HCT116 (cell line): ENCODE measurements at regions not wholly inside any gene's neighbourhood (a gene's known extent, or its start where the extent isn't known, plus 50 kb on each side); places are given as distances from the start of the nearest gene placed in this dataset.

Source experiments
- ATAC-seq: fragments of 200-7000 bp; cut with Tn5 transposase; 2 replicates; pipeline ENCODE4 v1.9.1; 2020; ENCODE audit warnings: mild to moderate bottlenecking, moderate library complexity
- BruUV-seq: library from RNA; stranded (reverse); fragments of 400-500 nt; replicated peaks from 2 replicates; lab custom pipeline; 2021; lab: Mats Ljungman, UMichigan
- CTCF ChIA-PET: fragments of 300-600 bp; sonication (Branson Sonifier 250); formaldehyde crosslinking; loops from one replicate; lab custom pipeline; 2021; ENCODE audit warnings: antibody characterized with exemption; lab: Charles Lee
- POLR2A ChIA-PET: fragments of 300-600, 350-600 bp; sonication (Branson Sonifier 250); formaldehyde crosslinking; loops from one replicate; lab custom pipeline; 2021; ENCODE audit warnings: antibody characterized with exemption; lab: Charles Lee
- RAD21 ChIA-PET, 2 experiments: fragments of 300-600 bp; sonication (Branson Sonifier 250); formaldehyde crosslinking; loops; one replicate each; lab custom pipeline; 2023; ENCODE audit warnings: low total read pairs in 2 of 2; ENCODE audit not compliant: uncharacterized antibody in 2 of 2, unreplicated experiment in 2 of 2, low non-redundant PET in 1 of 2; lab: Charles Lee
- DNase-seq: peaks from one replicate; pipeline ENCODE4 v3.0.0-alpha.2; 2010; ENCODE audit warnings: low read depth, low spot score
- H2AFZ ChIP-seq: fragments of 200-600 bp; shearing (Covaris generic), sonication (generic); 2 replicates; pipeline ENCODE4 v1.6.1; 2017; ENCODE audit warnings: low read depth, mixed run types, mixed read lengths, antibody characterized with exemption, low read length; ENCODE audit not compliant: poor library complexity, severe bottlenecking
- H3K27ac ChIP-seq: 2 replicates; pipeline ENCODE4 v1.5.1; 2012; ENCODE audit warnings: low read depth, low read length
- H3K27me3 ChIP-seq: fragments of 200-600 bp; sonication (generic); 2 replicates; pipeline ENCODE4 v1.6.1; 2016; ENCODE audit warnings: mixed run types, low read length, mixed read lengths; ENCODE audit not compliant: insufficient read depth
- H3K36me3 ChIP-seq, 2 experiments: fragments of 200-500 bp in 1 of 2; fragments of 200-600 bp in 1 of 2; sonication (Bioruptor generic) in 1 of 2; sonication (generic) in 1 of 2; 2 replicates each; pipeline versions ENCODE4 v1.5.1 to v1.6.1; 2014 to 2016; ENCODE audit warnings: low read length in 2 of 2, inconsistent platforms in 1 of 2, mixed read lengths in 1 of 2, mixed run types in 1 of 2; ENCODE audit not compliant: insufficient read depth in 2 of 2, control insufficient read depth in 1 of 2
- H3K4me1 ChIP-seq, 2 experiments: fragments of 200-600 bp in 1 of 2; sonication (generic) in 1 of 2; 2 replicates each; pipeline versions ENCODE4 v1.5.1 to v1.6.1; 2012 to 2017; ENCODE audit warnings: low read length in 2 of 2, inconsistent platforms in 1 of 2, mild to moderate bottlenecking in 1 of 2, mixed read lengths in 1 of 2, mixed run types in 1 of 2, moderate library complexity in 1 of 2; ENCODE audit not compliant: insufficient read depth in 2 of 2, control insufficient read depth in 1 of 2
- H3K4me2 ChIP-seq: fragments of 200-600 bp; sonication (generic); 2 replicates; pipeline ENCODE4 v1.6.1; 2017; ENCODE audit warnings: mixed run types, low read length, mixed read lengths
- H3K4me3 ChIP-seq, 2 experiments: fragments of 200-600 bp in 1 of 2; sonication (generic) in 1 of 2; replicated peaks in 1 of 2; 2 replicates each; pipeline ENCODE4 v1.5.1; 2011 to 2016; ENCODE audit warnings: low read length in 2 of 2, control low read depth in 1 of 2, low read depth in 1 of 2, mild to moderate bottlenecking in 1 of 2, mixed read lengths in 1 of 2, mixed run types in 1 of 2
- H3K79me2 ChIP-seq: fragments of 200-600 bp; sonication (generic); 2 replicates; pipeline ENCODE4 v1.6.1; 2017; ENCODE audit warnings: mild to moderate bottlenecking, mixed run types, low read length, moderate library complexity, mixed read lengths; ENCODE audit not compliant: insufficient read depth
- H3K9ac ChIP-seq: fragments of 200-600 bp; sonication (generic); 2 replicates; pipeline ENCODE4 v1.6.1; 2016; ENCODE audit warnings: low read length, mixed read lengths
- H3K9me2 ChIP-seq: fragments of 200-600 bp; sonication (generic), shearing (Covaris generic); 2 replicates; pipeline ENCODE4 v1.6.1; 2017; ENCODE audit warnings: mixed run types, mild to moderate bottlenecking, moderate library complexity; ENCODE audit not compliant: insufficient read depth
- H3K9me3 ChIP-seq, 2 experiments: fragments of 200-500 bp in 1 of 2; fragments of 200-600 bp in 1 of 2; sonication (Bioruptor generic) in 1 of 2; sonication (generic) in 1 of 2; 2 replicates each; pipeline ENCODE4 v1.6.1; 2014 to 2017; ENCODE audit warnings: low read length in 2 of 2, mixed read lengths in 2 of 2, inconsistent platforms in 1 of 2, low read depth in 1 of 2, mild to moderate bottlenecking in 1 of 2, mixed run types in 1 of 2, moderate library complexity in 1 of 2; ENCODE audit not compliant: control insufficient read depth in 1 of 2, insufficient read depth in 1 of 2
- H4K20me1 ChIP-seq: fragments of 200-600 bp; sonication (generic), shearing (Covaris generic); 2 replicates; pipeline ENCODE4 v1.6.1; 2017; ENCODE audit warnings: mixed run types, mild to moderate bottlenecking, moderate library complexity; ENCODE audit not compliant: insufficient read depth
- EGR1 ChIP-seq: IDR thresholded peaks from 2 replicates; pipeline ENCODE4 v1.6.1; 2012; ENCODE audit warnings: low read depth
- EZH2 ChIP-seq: fragments of 200-600 bp; sonication (generic); IDR thresholded peaks from 2 replicates; pipeline ENCODE4 v1.6.1; 2017; ENCODE audit warnings: antibody characterized with exemption, mixed run types
- FOSL1 ChIP-seq: IDR thresholded peaks from 2 replicates; pipeline ENCODE4 v1.6.1; 2012; ENCODE audit warnings: low read depth
- JUND ChIP-seq: IDR thresholded peaks from 2 replicates; pipeline ENCODE4 v1.6.1; 2012
- POLR2AphosphoS5 ChIP-seq: IDR thresholded peaks from 2 replicates; pipeline ENCODE4 v1.6.1; 2011; ENCODE audit warnings: mild to moderate bottlenecking, low read depth, low read length, moderate library complexity
- RAD21 ChIP-seq: IDR thresholded peaks from 2 replicates; pipeline ENCODE4 v1.6.1; 2012; ENCODE audit warnings: low read depth, mild to moderate bottlenecking
- SP1 ChIP-seq: IDR thresholded peaks from 2 replicates; pipeline ENCODE4 v1.6.1; 2012; ENCODE audit warnings: low read depth
- TCF7L2 ChIP-seq: IDR thresholded peaks from 2 replicates; pipeline ENCODE4 v1.7.0; 2011; ENCODE audit warnings: borderline replicate concordance, inconsistent platforms; ENCODE audit not compliant: insufficient read depth, insufficient read length; ENCODE audit errors: extremely low read depth
- intact Hi-C: fragments of 100-400 bp; cut with micrococcal nuclease; formaldehyde crosslinking; loops from 2 replicates; pipeline ENCODE4 v1.10.0; 2022
- TF ChIP-seq, protein P1 (sequence below), 3 experiments: fragments of 200-600 bp in 1 of 3; sonication (generic) in 1 of 3; IDR thresholded peaks in 2 of 3; conservative IDR thresholded peaks in 1 of 3; 2 replicates each; pipeline ENCODE4 v1.5.1; 2012 to 2017; ENCODE audit warnings: low read depth in 2 of 3, low read length in 2 of 3, antibody characterized with exemption in 1 of 3, borderline replicate concordance in 1 of 3, control low read depth in 1 of 3, mild to moderate bottlenecking in 1 of 3, mixed read lengths in 1 of 3, mixed run types in 1 of 3, moderate library complexity in 1 of 3; ENCODE audit not compliant: insufficient read depth in 1 of 3
- TF ChIP-seq, protein P2 (sequence below): IDR thresholded peaks from 2 replicates; pipeline ENCODE4 v1.6.1; 2012

DNA sequence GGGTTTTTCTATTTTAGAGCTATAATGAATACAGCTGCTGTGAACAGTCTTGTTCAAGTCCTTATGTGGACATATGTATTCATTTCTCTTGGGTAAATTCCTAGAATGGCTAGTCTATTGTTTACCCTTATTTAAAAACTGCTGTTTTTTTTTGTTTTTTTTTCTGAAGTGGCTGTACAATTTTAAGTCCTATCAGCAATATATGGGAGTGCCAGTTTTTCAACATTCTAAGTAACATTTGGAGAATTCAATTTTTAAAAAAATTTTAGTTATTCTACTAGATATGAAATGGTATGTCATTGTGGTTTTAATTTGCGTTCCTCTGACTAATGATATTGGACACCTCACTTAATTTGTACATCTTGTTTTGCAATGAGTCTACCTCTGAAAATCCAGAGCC is 349.7 kb downstream of the SATB2 start (continued):
- TF ChIP-seq, protein P1, sequence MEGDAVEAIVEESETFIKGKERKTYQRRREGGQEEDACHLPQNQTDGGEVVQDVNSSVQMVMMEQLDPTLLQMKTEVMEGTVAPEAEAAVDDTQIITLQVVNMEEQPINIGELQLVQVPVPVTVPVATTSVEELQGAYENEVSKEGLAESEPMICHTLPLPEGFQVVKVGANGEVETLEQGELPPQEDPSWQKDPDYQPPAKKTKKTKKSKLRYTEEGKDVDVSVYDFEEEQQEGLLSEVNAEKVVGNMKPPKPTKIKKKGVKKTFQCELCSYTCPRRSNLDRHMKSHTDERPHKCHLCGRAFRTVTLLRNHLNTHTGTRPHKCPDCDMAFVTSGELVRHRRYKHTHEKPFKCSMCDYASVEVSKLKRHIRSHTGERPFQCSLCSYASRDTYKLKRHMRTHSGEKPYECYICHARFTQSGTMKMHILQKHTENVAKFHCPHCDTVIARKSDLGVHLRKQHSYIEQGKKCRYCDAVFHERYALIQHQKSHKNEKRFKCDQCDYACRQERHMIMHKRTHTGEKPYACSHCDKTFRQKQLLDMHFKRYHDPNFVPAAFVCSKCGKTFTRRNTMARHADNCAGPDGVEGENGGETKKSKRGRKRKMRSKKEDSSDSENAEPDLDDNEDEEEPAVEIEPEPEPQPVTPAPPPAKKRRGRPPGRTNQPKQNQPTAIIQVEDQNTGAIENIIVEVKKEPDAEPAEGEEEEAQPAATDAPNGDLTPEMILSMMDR (IDR thresholded peaks at IDR 0.05 in 2 of 3, conservative IDR thresholded peaks at IDR 0.05 in 1 of 3; ENCODE audit: borderline replicate concordance in 1 of 3, insufficient read depth in 1 of 3, low read depth in 2 of 3, low read length in 2 of 3) = no peak
- TF ChIP-seq, protein P2, sequence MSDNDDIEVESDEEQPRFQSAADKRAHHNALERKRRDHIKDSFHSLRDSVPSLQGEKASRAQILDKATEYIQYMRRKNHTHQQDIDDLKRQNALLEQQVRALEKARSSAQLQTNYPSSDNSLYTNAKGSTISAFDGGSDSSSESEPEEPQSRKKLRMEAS = no peak
- no peak for TF ChIP-seq JUND
- TF ChIP-seq FOSL1 = no peak
- TF ChIP-seq RAD21 = no peak
- TF ChIP-seq EGR1 = no peak

DNA sequence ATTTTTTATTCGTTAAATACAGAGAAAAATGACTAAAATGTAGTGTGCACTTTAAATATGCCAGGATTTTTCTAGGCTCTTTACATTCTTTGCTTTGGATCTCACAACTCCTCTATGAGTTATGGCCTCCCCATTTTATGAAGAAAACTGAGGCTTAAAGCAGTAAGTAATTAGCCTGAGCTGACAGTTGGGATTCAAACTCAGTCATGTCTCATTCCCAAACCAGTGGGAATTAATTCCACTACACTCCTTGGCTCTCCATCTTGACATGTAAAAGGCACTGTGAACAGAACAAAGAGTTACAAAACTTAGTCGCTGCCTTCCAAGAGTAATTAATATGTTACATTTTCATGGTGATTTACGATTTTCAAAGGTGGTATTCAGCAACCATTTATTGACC is 351.9 kb downstream of the SATB2 start:
- ChIA-PET RAD21 (no interaction called here), POLR2A (no interaction called here), CTCF (no interaction called here)
- no peak overlapping the region for H3K4me3 ChIP-seq
- intact Hi-C loops = no loop called here
- no TSS peak for BruUV-seq
- H3K4me2 ChIP-seq = no peak overlapping the region
- H3K9ac ChIP-seq = no peak overlapping the region
- no peak overlapping the region for H3K27ac ChIP-seq
- no peaks in the 10 kb centered on the region for H3K9me3 ChIP-seq
- peaks cover 18% of the 10 kb centered on the region; the same call in 1 of the 2 replicates for H3K27me3 ChIP-seq
- TF ChIP-seq POLR2AphosphoS5 (no peak), TCF7L2 (no peak), EZH2 (no peak), SP1 (no peak)
- TF ChIP-seq, protein P2 = no peak
- H3K79me2 ChIP-seq = no peaks in the 10 kb centered on the region
- no peaks in the 10 kb centered on the region for H3K36me3 ChIP-seq
- no peaks in the 10 kb centered on the region for H3K9me2 ChIP-seq
- H3K4me1 ChIP-seq = no peaks in the 10 kb centered on the region
- H2AFZ ChIP-seq = no peak overlapping the region
- DNase-seq (no peak), ATAC-seq (no peak)
- H4K20me1 ChIP-seq = no peaks in the 10 kb centered on the region
